NT2/D1 (cell line): ENCODE measurements at regions not wholly inside any gene's neighbourhood (a gene's known extent, or its start where the extent isn't known, plus 50 kb on each side); places are given as distances from the start of the nearest gene placed in this dataset.

Source experiments
- YY1 ChIP-seq: IDR thresholded peaks from 2 replicates; pipeline ENCODE4 v1.6.1; 2011; ENCODE audit not compliant: insufficient read length, insufficient read depth
- ZNF274 ChIP-seq: IDR thresholded peaks from 2 replicates; pipeline ENCODE4 v1.6.1; 2011; ENCODE audit warnings: mild to moderate bottlenecking, low read depth, low read length

DNA sequence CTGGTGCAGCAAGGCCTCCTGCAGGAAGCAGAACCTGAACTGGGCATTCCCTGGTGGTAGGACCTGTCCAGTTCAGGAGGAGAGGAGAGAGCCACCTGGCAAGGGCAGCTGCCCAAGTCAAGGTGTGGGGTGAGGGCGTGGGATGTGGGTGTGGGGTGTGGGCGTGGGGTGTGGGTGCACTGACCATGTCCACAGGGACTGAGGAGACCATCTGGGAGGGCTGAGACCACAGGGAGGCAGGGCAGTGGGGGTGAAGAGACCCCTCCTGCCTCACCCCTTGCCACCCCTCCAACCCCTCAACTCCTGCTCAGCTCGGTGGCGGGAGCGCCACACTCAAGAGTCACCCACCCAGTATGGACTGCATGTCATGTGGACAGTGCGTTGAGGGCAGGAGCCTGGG lies 117.9 kb downstream of the CPZ start:
- TF ChIP-seq YY1: no peak
- no peak for TF ChIP-seq ZNF274
